NT2/D1 (cell line): ENCODE measurements at regions not wholly inside any gene's neighbourhood (a gene's known extent, or its start where the extent isn't known, plus 50 kb on each side); places are given as distances from the start of the nearest gene placed in this dataset.

Experiments used
- SUZ12 ChIP-seq: IDR thresholded peaks from 2 replicates; pipeline ENCODE4 v1.6.1; 2011; ENCODE audit not compliant: insufficient read length, insufficient read depth; ENCODE audit errors: extremely low read depth
- YY1 ChIP-seq: IDR thresholded peaks from 2 replicates; pipeline ENCODE4 v1.6.1; 2011; ENCODE audit not compliant: insufficient read length, insufficient read depth

DNA sequence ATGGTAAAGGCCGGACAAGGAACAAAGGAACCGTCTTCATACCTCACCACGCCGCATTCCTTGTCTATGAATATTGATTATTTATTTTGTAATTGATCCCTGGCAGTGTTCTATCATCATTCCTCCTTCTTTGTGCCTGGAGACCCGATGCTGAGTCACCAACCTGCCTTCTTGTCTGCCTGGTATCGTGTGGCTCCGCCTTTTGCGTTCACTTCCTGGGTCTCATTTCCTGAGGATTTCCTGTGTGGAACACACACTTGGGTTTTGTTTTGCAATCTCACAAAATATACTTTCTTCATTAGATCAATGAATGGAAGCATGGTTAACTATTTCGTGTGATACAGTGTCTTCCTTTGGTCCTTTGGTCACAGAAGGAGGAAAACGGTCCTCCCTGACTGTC is 95.5 kb upstream of the SNTG2 start:
- TF ChIP-seq YY1: no peak
- no peak for TF ChIP-seq SUZ12
